ENCODE measurements at regions not wholly inside any gene's neighbourhood (a gene's known extent, or its start where the extent isn't known, plus 50 kb on each side); places are given as distances from the start of the nearest gene placed in this dataset.

DNA sequence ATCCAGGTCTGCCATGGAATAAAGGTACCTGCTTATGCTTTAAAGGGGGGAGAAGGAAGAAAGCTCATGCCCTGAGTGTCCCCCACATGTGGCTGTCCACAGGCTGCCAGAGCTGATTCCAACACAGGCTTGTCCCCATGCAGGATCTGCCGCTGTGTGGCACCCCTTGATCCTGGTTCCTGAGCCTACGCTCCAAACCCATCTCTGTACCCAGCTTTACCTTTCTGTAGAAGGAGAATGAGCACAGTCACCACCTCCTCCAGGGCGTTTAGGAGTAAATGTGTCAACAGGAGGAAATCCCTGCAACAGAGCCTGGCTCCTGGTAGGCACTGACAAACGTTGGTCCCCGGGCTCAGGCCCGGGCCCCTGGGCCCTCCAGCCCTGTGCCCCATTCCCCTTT is 175.6 kb downstream of the RBFOX3 start:
- H3K4me3 ChIP-seq (ENCODE audit: low read length), result no peak overlapping the region
- TF ChIP-seq CTCF (IDR thresholded peaks at IDR 0.05; ENCODE audit: insufficient read depth, low read depth, low read length, missing control alignments), result no peak
- DNase-seq (ENCODE audit: low read depth), result no peak

- H3K4me3 ChIP-seq (ENCODE audit: low read length), result no peak overlapping the region
- DNase-seq (ENCODE audit: low read depth), result no peak
- TF ChIP-seq CTCF (IDR thresholded peaks at IDR 0.05; ENCODE audit: insufficient read depth, low read depth, low read length, missing control alignments), result no peak
These were observed 176.6 kb downstream of the RBFOX3 start for GRCh38 chr17:79434215-79434614.

DNA sequence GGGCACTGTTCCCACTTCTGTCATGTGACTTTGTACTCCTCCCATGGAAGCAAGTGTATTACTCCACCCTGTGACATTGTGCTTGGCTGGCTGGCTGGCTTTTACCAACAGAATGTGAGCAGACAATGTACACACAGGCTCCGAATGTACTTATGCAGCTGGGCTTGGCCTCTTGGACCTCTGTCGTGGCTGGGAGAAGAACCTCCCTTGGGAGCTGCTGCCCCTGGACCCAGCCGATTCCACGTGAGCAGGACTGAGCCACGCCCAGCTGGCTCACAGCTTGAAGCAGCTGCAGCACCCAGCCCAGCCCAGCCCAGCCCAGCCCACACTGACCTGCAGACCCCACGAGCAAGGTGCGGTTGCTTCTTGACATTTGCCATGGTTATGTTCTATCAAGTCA is 177.5 kb downstream of the RBFOX3 start:
- TF ChIP-seq CTCF (IDR thresholded peaks at IDR 0.05; ENCODE audit: insufficient read depth, low read depth, low read length, missing control alignments), result no peak
- no peak for DNase-seq (ENCODE audit: low read depth)
- H3K4me3 ChIP-seq (ENCODE audit: low read length), result no peak overlapping the region

GRCh38 chr17:79431175-79431574 is 179.7 kb downstream of the RBFOX3 start:
- no peak for DNase-seq (ENCODE audit: low read depth)
- no peak for TF ChIP-seq CTCF (IDR thresholded peaks at IDR 0.05; ENCODE audit: insufficient read depth, low read depth, low read length, missing control alignments)
- no peak overlapping the region for H3K4me3 ChIP-seq (ENCODE audit: low read length)

- TF ChIP-seq CTCF (IDR thresholded peaks at IDR 0.05; ENCODE audit: insufficient read depth, low read depth, low read length, missing control alignments), result no peak
- DNase-seq (ENCODE audit: low read depth), result no peak
- no peak overlapping the region for H3K4me3 ChIP-seq (ENCODE audit: low read length)
These were observed 180.9 kb downstream of the RBFOX3 start for GRCh38 chr17:79429864-79430494.

DNA sequence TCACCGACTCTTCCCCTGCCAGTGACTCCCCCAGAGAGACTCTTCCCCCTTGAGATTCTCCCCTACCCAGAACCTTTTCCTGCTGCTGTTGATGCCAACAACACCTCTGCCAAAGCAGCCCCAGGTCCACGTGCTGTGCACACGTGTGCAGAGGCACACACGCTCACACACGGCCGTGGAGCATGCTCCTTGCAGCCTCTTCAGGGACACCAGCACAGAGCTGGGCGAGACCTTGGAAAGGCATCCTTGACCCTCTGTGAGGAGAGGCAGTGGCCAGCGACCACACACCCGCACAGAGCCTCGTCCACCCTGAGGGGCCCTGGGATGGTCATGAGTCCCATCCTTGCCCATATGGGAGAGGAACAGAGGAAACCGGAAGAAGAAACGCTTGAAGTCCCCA is 181.9 kb downstream of the RBFOX3 start:
- no peak for DNase-seq (ENCODE audit: low read depth)
- no peak for TF ChIP-seq CTCF (IDR thresholded peaks at IDR 0.05; ENCODE audit: insufficient read depth, low read depth, low read length, missing control alignments)
- H3K4me3 ChIP-seq (ENCODE audit: low read length), result no peak overlapping the region
